HL-60 (cell line): ENCODE measurements at regions not wholly inside any gene's neighbourhood (a gene's known extent, or its start where the extent isn't known, plus 50 kb on each side); places are given as distances from the start of the nearest gene placed in this dataset.

Experiments used
- DNase-seq, 2 experiments: peaks; one replicate each; pipeline ENCODE4 v3.0.0-alpha.2; 2010 to 2020; ENCODE audit warnings: low read depth in 1 of 2, low spot score in 1 of 2
- H3K27ac ChIP-seq: fragments of 250-450 bp; sonication (Bioruptor Pico); replicated peaks from 2 replicates; pipeline ENCODE4 v1.5.1; 2020; ENCODE audit warnings: mild to moderate bottlenecking, moderate library complexity
- H3K27me3 ChIP-seq: fragments of 250-450 bp; sonication (Bioruptor Pico); 2 replicates; pipeline ENCODE4 v1.5.1; 2021; ENCODE audit warnings: mild to moderate bottlenecking, moderate library complexity; ENCODE audit not compliant: insufficient read depth, poor library complexity, severe bottlenecking
- H3K4me3 ChIP-seq: replicated peaks from 2 replicates; pipeline ENCODE4 v1.5.1; 2011; ENCODE audit warnings: mild to moderate bottlenecking, control low read depth, low read length; ENCODE audit not compliant: insufficient read depth
- CTCF ChIP-seq: IDR thresholded peaks from one replicate; pipeline ENCODE4 v1.5.1; 2011; ENCODE audit warnings: low read length, control low read depth, inconsistent platforms; ENCODE audit not compliant: insufficient read depth
- GABPA ChIP-seq: IDR thresholded peaks from 2 replicates; pipeline ENCODE4 v1.6.1; 2012; ENCODE audit warnings: low read depth
- POLR2AphosphoS5 ChIP-seq: IDR thresholded peaks from 2 replicates; pipeline ENCODE4 v1.6.1; 2012; ENCODE audit warnings: low read depth
- SPI1 ChIP-seq: IDR thresholded peaks from 2 replicates; pipeline ENCODE4 v1.6.1; 2012; ENCODE audit warnings: low read depth, mild to moderate bottlenecking, borderline replicate concordance
- TF ChIP-seq, protein P1 (sequence below): IDR thresholded peaks from 2 replicates; pipeline ENCODE4 v1.6.1; 2012; ENCODE audit warnings: low read depth; ENCODE audit not compliant: insufficient replicate concordance

DNA sequence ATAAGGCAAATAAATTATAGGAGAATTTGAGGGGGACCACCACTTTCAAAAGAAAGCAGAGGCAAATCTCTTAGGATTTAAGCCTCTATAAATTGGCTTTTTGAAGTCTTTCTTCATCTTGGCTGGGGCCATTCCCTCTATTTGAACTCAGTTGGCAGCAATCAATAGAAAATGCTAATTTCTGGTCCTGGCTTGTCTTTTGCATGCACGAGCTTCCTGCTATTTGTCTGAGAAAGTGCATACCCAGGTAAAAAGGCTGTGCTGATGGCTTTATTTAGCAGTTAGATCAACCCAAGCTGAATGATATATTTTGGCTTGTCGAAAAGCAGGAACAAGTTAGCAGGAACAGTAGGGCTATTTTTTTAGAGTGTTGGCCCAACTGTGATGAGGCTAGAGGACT lies 64.1 kb upstream of the GRAMD1B start:
- H3K27ac ChIP-seq = no peak overlapping the region
- DNase-seq = no peak
- TF ChIP-seq SPI1 (no peak), POLR2AphosphoS5 (no peak)
- H3K4me3 ChIP-seq = no peak overlapping the region
- H3K27me3 ChIP-seq = peaks cover 15% of the 10 kb centered on the region

DNA sequence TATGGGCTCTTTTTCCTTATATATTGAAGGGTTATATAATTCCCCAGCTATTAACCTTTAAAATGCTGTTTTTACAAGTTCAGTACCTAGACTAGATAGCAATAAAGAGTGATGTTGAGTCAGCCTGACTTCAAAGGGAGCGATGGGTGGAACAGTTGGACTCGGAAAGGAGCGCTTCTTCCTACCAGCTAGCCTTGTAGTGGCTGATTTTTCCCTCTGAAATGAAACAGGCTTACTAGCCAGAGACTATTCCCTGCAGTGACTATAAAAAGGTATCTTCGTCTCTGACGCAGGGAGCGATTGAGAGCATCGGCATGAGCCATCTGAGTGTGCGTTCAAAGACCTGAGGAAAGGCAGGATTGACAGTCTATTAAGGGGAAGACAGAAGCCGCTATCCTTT lies 66.0 kb upstream of the GRAMD1B start:
- no peak for DNase-seq
- TF ChIP-seq GABPA (no peak), POLR2AphosphoS5 (no peak), SPI1 (no peak), CTCF (no peak)
- TF ChIP-seq, protein P1, sequence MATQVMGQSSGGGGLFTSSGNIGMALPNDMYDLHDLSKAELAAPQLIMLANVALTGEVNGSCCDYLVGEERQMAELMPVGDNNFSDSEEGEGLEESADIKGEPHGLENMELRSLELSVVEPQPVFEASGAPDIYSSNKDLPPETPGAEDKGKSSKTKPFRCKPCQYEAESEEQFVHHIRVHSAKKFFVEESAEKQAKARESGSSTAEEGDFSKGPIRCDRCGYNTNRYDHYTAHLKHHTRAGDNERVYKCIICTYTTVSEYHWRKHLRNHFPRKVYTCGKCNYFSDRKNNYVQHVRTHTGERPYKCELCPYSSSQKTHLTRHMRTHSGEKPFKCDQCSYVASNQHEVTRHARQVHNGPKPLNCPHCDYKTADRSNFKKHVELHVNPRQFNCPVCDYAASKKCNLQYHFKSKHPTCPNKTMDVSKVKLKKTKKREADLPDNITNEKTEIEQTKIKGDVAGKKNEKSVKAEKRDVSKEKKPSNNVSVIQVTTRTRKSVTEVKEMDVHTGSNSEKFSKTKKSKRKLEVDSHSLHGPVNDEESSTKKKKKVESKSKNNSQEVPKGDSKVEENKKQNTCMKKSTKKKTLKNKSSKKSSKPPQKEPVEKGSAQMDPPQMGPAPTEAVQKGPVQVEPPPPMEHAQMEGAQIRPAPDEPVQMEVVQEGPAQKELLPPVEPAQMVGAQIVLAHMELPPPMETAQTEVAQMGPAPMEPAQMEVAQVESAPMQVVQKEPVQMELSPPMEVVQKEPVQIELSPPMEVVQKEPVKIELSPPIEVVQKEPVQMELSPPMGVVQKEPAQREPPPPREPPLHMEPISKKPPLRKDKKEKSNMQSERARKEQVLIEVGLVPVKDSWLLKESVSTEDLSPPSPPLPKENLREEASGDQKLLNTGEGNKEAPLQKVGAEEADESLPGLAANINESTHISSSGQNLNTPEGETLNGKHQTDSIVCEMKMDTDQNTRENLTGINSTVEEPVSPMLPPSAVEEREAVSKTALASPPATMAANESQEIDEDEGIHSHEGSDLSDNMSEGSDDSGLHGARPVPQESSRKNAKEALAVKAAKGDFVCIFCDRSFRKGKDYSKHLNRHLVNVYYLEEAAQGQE = no peak

GRCh38 chr11:123363556-123363955 lies 66.5 kb upstream of the GRAMD1B start:
- Histone ChIP-seq H3K27me3 (peaks cover 31% of the 10 kb centered on the region), H3K27ac (no peak overlapping the region), H3K4me3 (no peak overlapping the region)
- TF ChIP-seq CTCF (no peak), SPI1 (no peak), POLR2AphosphoS5 (no peak), GABPA (no peak)
- TF ChIP-seq, protein P1 = no peak
- no peak for DNase-seq

More for the DNA sequence above, 66.0 kb upstream of the GRAMD1B start:
- Histone ChIP-seq H3K27ac (no peak overlapping the region), H3K4me3 (no peak overlapping the region), H3K27me3 (peaks cover 26% of the 10 kb centered on the region)

- Histone ChIP-seq H3K4me3 (no peak overlapping the region), H3K27me3 (peaks cover 35% of the 10 kb centered on the region), H3K27ac (no peak overlapping the region)
- TF ChIP-seq POLR2AphosphoS5 = no peak
- no peak for TF ChIP-seq CTCF
- TF ChIP-seq, protein P1 = no peak
- TF ChIP-seq GABPA = no peak
- no peak for TF ChIP-seq SPI1
- DNase-seq = peak; percentile 3 to 8
Observed at GRCh38 chr11:123362941-123363340, 67.1 kb upstream of the GRAMD1B start.
